ENCODE measurements at regions not wholly inside any gene's neighbourhood (a gene's known extent, or its start where the extent isn't known, plus 50 kb on each side); places are given as distances from the start of the nearest gene placed in this dataset.

GRCh38 chr10:120702032-120702431 lies 149.1 kb upstream of the WDR11 start:
- Histone ChIP-seq H2AFZ (ENCODE audit: low read length) (no peak overlapping the region), H3K27ac (ENCODE audit: low read depth, low read length) (no peak overlapping the region), H3K79me2 (ENCODE audit: insufficient read depth, low read length) (no peaks in the 10 kb centered on the region), H3K27me3 (ENCODE audit: insufficient read depth, low read length) (no peaks in the 10 kb centered on the region), H3K9me3 (ENCODE audit: low read depth, low read length) (no peaks in the 10 kb centered on the region), H3K4me3 (ENCODE audit: insufficient read depth, low read length) (no peak overlapping the region), H3K4me1 (ENCODE audit: insufficient read depth, low read length) (no peaks in the 10 kb centered on the region), H3K4me2 (ENCODE audit: insufficient read depth, low read length) (no peak overlapping the region), H4K20me1 (ENCODE audit: insufficient read depth, low read length) (no peaks in the 10 kb centered on the region), H3K36me3 (ENCODE audit: insufficient read depth, low read length) (no peaks in the 10 kb centered on the region)
- no peak for TF ChIP-seq CTCF (IDR thresholded peaks at IDR 0.05; ENCODE audit: extremely low read depth, low read depth, low read length)
- DNase-seq (ENCODE audit: insufficient read length, low spot score, missing footprints) = no peak

- no peaks in the 10 kb centered on the region for H3K9me3 ChIP-seq (ENCODE audit: low read depth, low read length)
- DNase-seq (ENCODE audit: insufficient read length, low spot score, missing footprints) = no peak
- H3K27me3 ChIP-seq (ENCODE audit: insufficient read depth, low read length) = no peaks in the 10 kb centered on the region
- no peaks in the 10 kb centered on the region for H3K36me3 ChIP-seq (ENCODE audit: insufficient read depth, low read length)
- TF ChIP-seq CTCF (IDR thresholded peaks at IDR 0.05; ENCODE audit: extremely low read depth, low read depth, low read length) = no peak
- H3K4me3 ChIP-seq (ENCODE audit: insufficient read depth, low read length) = no peak overlapping the region
- H3K4me1 ChIP-seq (ENCODE audit: insufficient read depth, low read length) = no peaks in the 10 kb centered on the region
- no peak overlapping the region for H3K4me2 ChIP-seq (ENCODE audit: insufficient read depth, low read length)
- H3K27ac ChIP-seq (ENCODE audit: low read depth, low read length) = no peak overlapping the region
- no peaks in the 10 kb centered on the region for H3K79me2 ChIP-seq (ENCODE audit: insufficient read depth, low read length)
- H4K20me1 ChIP-seq (ENCODE audit: insufficient read depth, low read length) = no peaks in the 10 kb centered on the region
- no peak overlapping the region for H2AFZ ChIP-seq (ENCODE audit: low read length)
These were observed 145.9 kb upstream of the WDR11 start for GRCh38 chr10:120705309-120705708.

GRCh38 chr10:120710076-120710475 lies 141.1 kb upstream of the WDR11 start:
- H3K4me3 ChIP-seq (ENCODE audit: insufficient read depth, low read length) = no peak overlapping the region

GRCh38 chr10:120711860-120712259 lies 139.3 kb upstream of the WDR11 start:
- Histone ChIP-seq H3K4me1 (ENCODE audit: insufficient read depth, low read length) (no peaks in the 10 kb centered on the region), H3K79me2 (ENCODE audit: insufficient read depth, low read length) (no peaks in the 10 kb centered on the region), H3K36me3 (ENCODE audit: insufficient read depth, low read length) (no peaks in the 10 kb centered on the region), H3K27me3 (ENCODE audit: insufficient read depth, low read length) (no peaks in the 10 kb centered on the region), H4K20me1 (ENCODE audit: insufficient read depth, low read length) (no peaks in the 10 kb centered on the region), H3K4me3 (ENCODE audit: insufficient read depth, low read length) (no peak overlapping the region), H2AFZ (ENCODE audit: low read length) (no peak overlapping the region), H3K4me2 (ENCODE audit: insufficient read depth, low read length) (no peak overlapping the region), H3K9me3 (ENCODE audit: low read depth, low read length) (peaks cover 3% of the 10 kb centered on the region), H3K27ac (ENCODE audit: low read depth, low read length) (no peak overlapping the region)
- no peak for DNase-seq (ENCODE audit: insufficient read length, low spot score, missing footprints)
- TF ChIP-seq CTCF (IDR thresholded peaks at IDR 0.05; ENCODE audit: extremely low read depth, low read depth, low read length) = no peak

More at GRCh38 chr10:120710076-120710475, 141.1 kb upstream of the WDR11 start:
- Histone ChIP-seq H4K20me1 (ENCODE audit: insufficient read depth, low read length) (no peaks in the 10 kb centered on the region), H3K4me2 (ENCODE audit: insufficient read depth, low read length) (no peak overlapping the region), H2AFZ (ENCODE audit: low read length) (no peak overlapping the region), H3K9me3 (ENCODE audit: low read depth, low read length) (peaks cover 3% of the 10 kb centered on the region), H3K4me1 (ENCODE audit: insufficient read depth, low read length) (no peaks in the 10 kb centered on the region), H3K27ac (ENCODE audit: low read depth, low read length) (no peak overlapping the region), H3K79me2 (ENCODE audit: insufficient read depth, low read length) (no peaks in the 10 kb centered on the region), H3K27me3 (ENCODE audit: insufficient read depth, low read length) (no peaks in the 10 kb centered on the region), H3K36me3 (ENCODE audit: insufficient read depth, low read length) (no peaks in the 10 kb centered on the region)
- no peak for TF ChIP-seq CTCF (IDR thresholded peaks at IDR 0.05; ENCODE audit: extremely low read depth, low read depth, low read length)
- DNase-seq (ENCODE audit: insufficient read length, low spot score, missing footprints) = no peak

Data from osteoblast (primary cell).